HG03457 (cell line): ENCODE measurements at regions not wholly inside any gene's neighbourhood (a gene's known extent, or its start where the extent isn't known, plus 50 kb on each side); places are given as distances from the start of the nearest gene placed in this dataset.
"Not testable (repeated sequence)": the region's sequence is repeated elsewhere in the genome, so short reads cannot be mapped to it uniquely, and the experiment has no call there.

Source experiments
- ATAC-seq: cut with Tn5 transposase; IDR thresholded peaks from one replicate; pipeline ENCODE4 v1.9.1; 2021; ENCODE audit warnings: moderate number of reproducible peaks; ENCODE audit not compliant: unreplicated experiment

DNA sequence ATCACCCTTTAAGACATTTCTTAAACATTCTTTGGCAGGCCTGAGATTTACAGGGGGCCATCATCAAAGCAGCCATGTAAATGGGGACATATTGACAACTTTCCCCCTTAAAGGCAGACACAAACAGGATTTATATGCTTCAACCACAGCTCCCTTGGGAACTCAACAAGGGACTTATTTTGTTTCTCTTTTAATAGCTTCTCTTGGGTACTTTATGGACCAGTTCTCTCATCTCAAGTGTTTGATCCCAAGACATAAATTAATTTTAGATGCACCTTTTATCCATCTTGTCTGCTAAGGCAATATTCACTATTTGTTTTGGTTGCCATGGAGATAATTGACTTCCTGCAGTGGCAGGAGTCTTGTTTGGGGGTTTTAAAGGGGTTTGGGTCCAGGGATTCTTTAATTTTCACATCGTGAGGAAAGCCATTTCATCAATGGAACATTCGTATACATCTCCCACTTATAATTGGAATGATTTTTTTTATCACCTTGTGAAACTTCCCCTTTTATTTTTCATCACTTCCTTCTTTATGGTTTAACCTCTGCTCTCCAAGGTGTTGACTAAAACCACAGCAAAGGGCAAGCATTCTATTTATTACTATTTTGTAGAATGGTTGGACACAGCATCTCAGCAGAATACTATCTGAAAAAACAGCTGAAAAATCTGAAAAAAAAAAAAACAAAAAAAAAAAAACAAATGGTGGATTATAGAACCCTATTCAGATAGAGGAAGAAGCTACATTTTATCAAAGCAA is 726.0 kb downstream of the DIAPH3 start:
- no peak for ATAC-seq

GRCh38 chr13:59439776-59440428 is 723.8 kb downstream of the DIAPH3 start:
- ATAC-seq: no peak

GRCh38 chr13:59441068-59441467 is 722.7 kb downstream of the DIAPH3 start:
- ATAC-seq: not testable (repeated sequence)

DNA sequence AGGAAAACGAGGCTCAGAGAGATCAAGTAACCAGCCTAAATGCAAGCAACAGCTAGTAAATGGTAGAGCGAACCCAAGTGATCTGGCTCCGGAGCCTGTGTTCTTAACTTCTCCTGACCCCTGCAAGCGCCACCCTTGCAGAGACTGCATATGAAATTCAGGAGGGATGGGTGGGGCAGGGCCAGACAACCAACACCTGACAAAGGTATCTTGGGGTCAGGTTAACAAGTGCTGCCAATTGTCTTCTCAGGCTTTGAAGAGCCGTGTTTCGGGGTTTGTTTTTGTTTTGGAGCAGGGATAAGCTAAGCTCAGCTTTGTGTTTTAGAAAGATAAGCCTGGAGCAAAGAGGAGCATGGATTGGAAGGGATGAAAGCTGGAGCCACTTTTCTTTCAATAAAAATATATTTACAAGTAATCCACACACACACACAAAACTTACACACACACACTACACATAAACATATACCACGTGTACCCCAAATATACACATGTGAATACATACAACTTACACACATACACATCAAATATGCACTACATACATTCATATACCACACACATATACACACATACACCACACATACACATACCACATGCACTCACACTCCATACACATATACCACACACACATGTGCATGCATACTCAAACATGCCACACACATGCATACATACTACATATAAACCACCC is 722.0 kb downstream of the DIAPH3 start:
- ATAC-seq: no peak

DNA sequence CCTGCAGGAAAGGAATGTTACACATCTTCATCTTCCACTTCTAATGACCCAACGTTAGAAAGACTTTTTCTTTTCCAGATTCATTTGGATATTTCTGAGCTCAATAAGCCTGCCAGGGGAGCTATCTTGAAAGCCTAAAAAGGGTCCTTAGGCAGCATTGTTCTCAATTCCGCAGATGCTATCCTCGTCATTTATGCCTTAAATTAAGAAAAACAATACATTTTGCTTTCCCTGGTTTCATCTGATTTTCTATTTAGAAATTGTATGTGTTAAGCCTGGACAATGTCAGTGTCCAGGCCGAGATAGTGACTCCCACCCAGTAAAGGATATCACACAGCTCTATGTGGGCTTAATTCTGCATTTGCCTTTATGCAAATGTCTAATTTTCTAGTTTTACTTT is 721.3 kb downstream of the DIAPH3 start:
- no peak for ATAC-seq

DNA sequence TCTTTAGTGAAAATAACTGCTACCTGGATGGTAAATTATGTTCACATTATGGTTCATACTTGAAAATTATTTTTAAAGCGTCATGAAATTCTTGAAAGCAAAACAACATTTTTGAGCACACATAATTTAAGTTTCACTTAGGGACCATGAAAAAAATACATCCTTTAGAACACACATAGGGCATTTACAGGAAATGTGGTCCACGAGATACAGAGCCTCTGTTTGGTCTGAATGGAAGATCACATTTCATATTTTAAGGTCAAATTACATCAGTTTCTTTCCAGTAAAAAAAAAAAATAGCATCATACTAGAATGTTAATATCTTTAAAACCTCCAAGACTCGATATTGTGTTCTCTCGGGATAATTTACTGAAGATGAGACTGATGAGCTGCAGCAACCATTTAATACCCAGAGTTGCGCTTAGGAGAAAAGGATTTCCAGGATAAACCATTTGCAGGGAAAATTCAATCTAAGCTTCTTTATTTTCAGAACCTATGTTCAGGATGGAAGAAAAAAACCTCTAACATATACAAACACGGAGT is 720.7 kb downstream of the DIAPH3 start:
- ATAC-seq: no peak

DNA sequence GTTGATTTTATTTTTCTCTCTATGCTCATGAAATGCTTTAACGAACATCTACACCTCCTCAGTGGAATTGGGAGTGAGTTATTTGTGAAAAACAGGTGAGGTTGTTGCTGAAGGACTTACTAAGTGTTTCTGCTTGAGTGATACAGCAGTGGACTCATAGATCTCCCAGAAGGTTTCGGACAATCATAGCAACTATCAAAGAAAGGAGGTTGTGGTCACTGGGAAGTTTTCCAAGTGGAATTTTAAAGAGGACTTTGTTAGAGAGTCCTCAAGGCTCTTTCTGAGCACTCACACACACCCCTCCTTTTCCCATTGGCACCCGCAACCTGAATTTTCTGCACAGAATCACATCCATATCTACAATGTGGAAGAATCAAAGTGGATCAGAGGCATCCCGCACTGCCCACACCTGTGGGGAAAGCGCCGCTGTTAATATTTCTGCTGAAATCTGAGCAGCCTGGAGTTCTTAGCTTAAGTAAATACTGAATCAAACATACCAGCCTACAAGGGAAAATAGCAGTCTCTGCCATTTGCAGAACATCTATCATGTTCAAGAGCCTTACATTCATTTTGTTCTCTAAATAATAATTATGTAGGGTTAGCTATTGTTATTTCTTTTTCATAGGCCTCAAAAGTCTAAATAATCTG is 719.4 kb downstream of the DIAPH3 start:
- ATAC-seq: no peak

DNA sequence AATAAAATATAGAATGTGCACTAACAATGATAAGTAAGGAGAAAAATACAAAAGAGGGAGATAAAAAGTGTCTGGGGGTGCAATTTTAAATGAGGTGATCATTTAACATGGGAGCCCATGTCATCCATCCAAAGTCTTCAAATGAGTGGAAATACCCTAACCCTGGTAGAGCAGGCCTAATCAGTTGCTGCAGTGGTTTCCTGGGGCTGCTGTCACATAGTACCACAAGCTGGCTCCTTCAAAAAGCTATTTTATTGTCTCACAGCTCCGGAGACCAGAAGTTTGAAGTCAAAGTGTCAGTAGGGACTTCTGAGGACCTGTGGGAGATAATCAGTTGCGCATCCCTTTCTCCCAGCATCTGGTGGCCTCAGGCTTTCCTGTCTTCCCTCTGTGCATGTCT is 717.9 kb downstream of the DIAPH3 start:
- ATAC-seq: no peak

- ATAC-seq: no peak
These were observed 717.3 kb downstream of the DIAPH3 start for GRCh38 chr13:59446391-59446790.

- no peak for ATAC-seq
These were observed 716.7 kb downstream of the DIAPH3 start for GRCh38 chr13:59447031-59447430.

- no peak for ATAC-seq
These were observed 715.7 kb downstream of the DIAPH3 start for GRCh38 chr13:59447846-59448620.

DNA sequence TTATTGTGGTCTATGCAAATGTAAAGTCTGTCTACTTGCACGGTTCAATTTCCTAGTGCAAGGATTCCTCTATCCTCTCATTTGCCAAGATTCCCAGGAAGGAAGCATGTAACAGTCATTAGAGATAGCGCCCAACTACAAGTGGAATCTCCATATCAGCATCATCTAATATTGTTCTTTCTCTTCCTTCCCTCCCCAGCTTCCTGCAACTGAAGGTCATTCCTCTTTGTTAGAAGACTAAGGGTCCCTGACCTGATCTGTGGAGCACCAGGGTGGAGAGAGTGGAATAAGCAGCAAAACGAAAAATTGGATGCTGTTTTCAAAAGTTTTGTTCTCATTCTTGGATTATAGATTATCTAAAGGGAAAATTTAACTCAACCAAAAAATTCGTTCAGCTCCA is 714.0 kb downstream of the DIAPH3 start:
- ATAC-seq: no peak

GRCh38 chr13:59450229-59450628 is 713.5 kb downstream of the DIAPH3 start:
- ATAC-seq: no peak

DNA sequence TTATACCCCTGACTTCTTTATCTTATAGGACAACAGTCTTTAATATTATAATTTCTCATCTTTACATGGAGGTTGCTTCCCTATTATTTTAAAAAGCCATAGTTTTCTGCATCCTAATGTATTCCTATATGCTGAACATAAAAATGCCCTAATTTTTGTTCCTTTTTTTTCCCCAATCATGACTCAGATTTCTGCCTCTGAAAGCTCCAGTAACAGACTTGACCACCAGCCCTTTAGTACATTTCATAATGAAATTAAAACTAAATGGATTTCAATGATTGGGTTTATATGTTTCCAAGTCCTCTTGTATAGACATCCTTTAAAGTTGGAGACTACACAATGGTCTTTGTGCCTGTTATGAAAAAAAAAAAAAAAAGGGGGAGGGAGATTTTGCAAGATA is 712.5 kb downstream of the DIAPH3 start:
- no peak for ATAC-seq

- ATAC-seq: no peak
These were observed 711.4 kb downstream of the DIAPH3 start for GRCh38 chr13:59452189-59452890.

DNA sequence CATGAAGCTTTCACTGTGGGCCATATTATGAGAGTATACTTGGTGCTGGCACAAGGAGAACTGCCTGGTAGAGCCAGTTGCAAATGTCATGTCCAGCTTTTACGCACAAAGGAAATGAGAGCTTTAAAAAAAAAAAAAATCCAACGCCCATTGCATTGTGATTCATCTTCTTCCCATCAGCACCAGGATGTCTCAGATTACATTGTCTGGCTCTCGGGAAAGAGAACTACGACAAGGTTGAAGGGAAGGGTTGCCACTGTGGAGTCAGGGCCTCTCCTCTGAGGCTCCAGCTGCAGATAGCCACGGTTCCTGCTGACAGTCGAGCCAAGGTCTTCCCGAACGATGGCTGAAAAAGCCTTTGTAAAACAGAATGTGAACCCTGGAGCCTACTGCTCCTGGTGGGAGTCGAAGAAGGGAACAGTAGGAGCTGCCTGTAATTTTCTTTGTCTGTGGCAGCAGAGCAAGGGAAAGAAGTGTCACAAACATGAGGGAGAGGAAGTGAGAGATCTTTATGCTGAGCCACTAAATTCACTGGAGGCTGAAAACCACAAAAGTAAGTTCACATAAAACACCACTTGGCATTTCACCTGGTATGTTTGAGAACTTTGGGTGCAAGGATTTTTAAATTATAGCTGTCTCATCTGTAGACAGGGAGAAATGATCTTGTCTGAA is 704.7 kb downstream of the DIAPH3 start:
- ATAC-seq: no peak

DNA sequence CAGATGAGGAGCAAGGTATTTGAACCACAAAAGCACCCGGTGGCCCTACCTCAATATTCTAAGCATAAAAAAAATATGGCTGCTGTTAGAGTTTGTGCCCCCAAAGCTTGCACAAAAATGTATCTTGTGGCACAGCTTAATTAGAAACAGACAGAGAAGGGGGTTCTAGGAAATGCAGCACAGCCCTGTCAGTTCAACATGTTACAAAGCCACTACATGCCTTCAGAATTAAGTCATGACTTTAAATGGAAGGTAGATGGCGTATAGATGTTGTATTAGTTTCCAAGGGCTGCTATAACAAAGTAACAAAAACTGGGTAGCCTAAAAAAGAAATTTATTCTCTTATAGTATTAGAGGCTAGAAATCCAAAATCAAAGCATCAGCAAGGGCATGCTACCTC is 703.8 kb downstream of the DIAPH3 start:
- no peak for ATAC-seq

GRCh38 chr13:59461411-59461810 is 702.3 kb downstream of the DIAPH3 start:
- ATAC-seq: no peak

- no peak for ATAC-seq
These were observed 700.7 kb downstream of the DIAPH3 start for GRCh38 chr13:59463023-59463422.
